HepG2 (cell line): ENCODE measurements at regions not wholly inside any gene's neighbourhood (a gene's known extent, or its start where the extent isn't known, plus 50 kb on each side); places are given as distances from the start of the nearest gene placed in this dataset.

ENCODE experiments used
- ATAC-seq: fragments of 200-7000 bp; cut with Tn5 transposase; 3 replicates; pipeline ENCODE4 v1.9.1; 2020; ENCODE audit warnings: mild to moderate bottlenecking, moderate library complexity
- BruUV-seq: library from RNA; stranded (reverse); fragments of 400-500 nt; replicated peaks from 2 replicates; lab custom pipeline; 2021; lab: Mats Ljungman, UMichigan
- CTCF ChIA-PET: fragments of 300-600 bp; formaldehyde crosslinking; extraction: SDS; loops from one replicate; lab custom pipeline; 2021; ENCODE audit warnings: low total read pairs, inconsistent platforms, low intra/inter-chr PET ratio; lab: Yijun Ruan, JAX
- POLR2A ChIA-PET: fragments of 350-600 bp; sonication (Branson Sonifier 250); formaldehyde crosslinking; loops from one replicate; lab custom pipeline; 2020; ENCODE audit warnings: antibody characterized with exemption, inconsistent platforms; lab: Yijun Ruan, JAX
- DNase-seq: peaks from one replicate; pipeline ENCODE4 v3.0.0-alpha.2; 2015; ENCODE audit warnings: low spot score
- FAIRE-seq: peaks from 3 replicates; lab custom pipeline; 2011; peaks lifted over from hg19 to GRCh38; lab: Jason Lieb, UNC
- H2AFZ ChIP-seq: one replicate; pipeline ENCODE4 v1.6.1; 2011; ENCODE audit warnings: low read length, inconsistent platforms
- H3K27ac ChIP-seq: fragments of 300-600 bp; 3 replicates; pipeline ENCODE4 v1.8.0; 2011; ENCODE audit warnings: mixed run types, mild to moderate bottlenecking, mixed read lengths, low read length, inconsistent platforms; ENCODE audit not compliant: insufficient read depth; ENCODE audit errors: extremely low read length
- H3K27me3 ChIP-seq, 2 experiments: fragments of 200-600 bp in 1 of 2; 2 replicates in 1 of 2; 3 replicates in 1 of 2; pipeline versions ENCODE4 v1.6.0 to v1.8.0; 2011; ENCODE audit warnings: low read length in 2 of 2, mild to moderate bottlenecking in 2 of 2, moderate library complexity in 2 of 2, inconsistent platforms in 1 of 2; ENCODE audit not compliant: insufficient read depth in 2 of 2, control insufficient read depth in 1 of 2
- H3K36me3 ChIP-seq, 2 experiments: fragments of 200-600 bp in 1 of 2; replicated peaks in 1 of 2; 2 replicates in 1 of 2; 3 replicates in 1 of 2; pipeline versions ENCODE4 v1.5.1 to v1.8.0; 2011; ENCODE audit warnings: low read length in 2 of 2, inconsistent platforms in 1 of 2; ENCODE audit not compliant: insufficient read depth in 2 of 2, control insufficient read depth in 1 of 2
- H3K4me1 ChIP-seq: 2 replicates; pipeline ENCODE4 v1.5.1; 2012; ENCODE audit warnings: low read length, inconsistent platforms; ENCODE audit not compliant: insufficient read depth
- H3K4me2 ChIP-seq: 2 replicates; pipeline ENCODE4 v1.6.0; 2011; ENCODE audit warnings: low read depth, low read length, inconsistent platforms
- H3K4me3 ChIP-seq, 3 experiments: fragments of 200-600 bp in 1 of 3; sonication (generic), shearing (Covaris generic) in 1 of 3; replicated peaks in 1 of 3; 2 replicates each; pipeline ENCODE4 v1.5.1; 2011 to 2016; ENCODE audit warnings: low read length in 3 of 3, inconsistent platforms in 2 of 3, low read depth in 2 of 3, mild to moderate bottlenecking in 2 of 3, control low read depth in 1 of 3, mixed read lengths in 1 of 3; ENCODE audit not compliant: insufficient read depth in 1 of 3
- H3K79me2 ChIP-seq: one replicate; pipeline ENCODE4 v1.6.1; 2011; ENCODE audit warnings: low read length, inconsistent platforms; ENCODE audit not compliant: insufficient read depth
- H3K9ac ChIP-seq: 2 replicates; pipeline ENCODE4 v1.6.0; 2011; ENCODE audit warnings: mild to moderate bottlenecking, low read depth, low read length, inconsistent platforms; ENCODE audit not compliant: insufficient read depth
- H3K9me3 ChIP-seq: 2 replicates; pipeline ENCODE4 v1.5.1; 2012; ENCODE audit warnings: mild to moderate bottlenecking, low read length
- H4K20me1 ChIP-seq: 2 replicates; pipeline ENCODE4 v1.6.0; 2011; ENCODE audit warnings: inconsistent platforms, mild to moderate bottlenecking, low read length, moderate library complexity; ENCODE audit not compliant: insufficient read depth
- PCBP1 ChIP-seq: fragments of 200-400 bp; formaldehyde crosslinking; IDR thresholded peaks from 2 replicates; pipeline ENCODE4 v1.6.1; 2017; ENCODE audit warnings: mild to moderate bottlenecking, low read depth, low read length, borderline replicate concordance
- RFX1 ChIP-seq: fragments of 450-650 bp; IDR thresholded peaks from 2 replicates; pipeline ENCODE4 v1.6.1; 2017
- TGIF2 ChIP-seq: IDR thresholded peaks from 2 replicates; pipeline ENCODE4 v1.6.1; 2016; ENCODE audit warnings: control low read depth, missing compliant biosample characterization
- XBP1 ChIP-seq: sonication (generic); formaldehyde crosslinking; IDR thresholded peaks from 2 replicates; pipeline ENCODE4 v1.5.0; 2020; ENCODE audit warnings: missing genetic modification reagents
- XRCC5 ChIP-seq: fragments of 200-400 bp; formaldehyde crosslinking; optimal IDR thresholded peaks from 2 replicates; pipeline ENCODE3; 2017; ENCODE audit warnings: mild to moderate bottlenecking, low read length
- ZNF552 ChIP-seq: sonication (generic); formaldehyde crosslinking; IDR thresholded peaks from 2 replicates; pipeline ENCODE4 v1.9.0; 2022; ENCODE audit warnings: missing genetic modification reagents, mild to moderate bottlenecking, borderline replicate concordance
- WGBS: methylation state at CpG from one replicate; pipeline ENCODE4 v1.1.6; 2017; ENCODE audit warnings: low lambda C conversion rate; 5-methylcytosine and 5-hydroxymethylcytosine counted together
- in situ Hi-C: cut with HindIII; loops from 2 replicates; pipeline ENCODE4 v1.10.0; 2017; ENCODE audit warnings: low pct_unique_long_range_greater_than_20kb; ENCODE audit not compliant: extremely low pct_ligation_motif_present
- intact Hi-C: fragments of 100-400 bp; cut with micrococcal nuclease; formaldehyde crosslinking; loops from one replicate; pipeline ENCODE4 v1.10.0; 2022; ENCODE audit not compliant: unreplicated experiment
- TF ChIP-seq, protein P1 (sequence below): sonication (generic); formaldehyde crosslinking; IDR thresholded peaks from 2 replicates; pipeline ENCODE4 v1.5.0; 2020; ENCODE audit warnings: missing genetic modification reagents

DNA sequence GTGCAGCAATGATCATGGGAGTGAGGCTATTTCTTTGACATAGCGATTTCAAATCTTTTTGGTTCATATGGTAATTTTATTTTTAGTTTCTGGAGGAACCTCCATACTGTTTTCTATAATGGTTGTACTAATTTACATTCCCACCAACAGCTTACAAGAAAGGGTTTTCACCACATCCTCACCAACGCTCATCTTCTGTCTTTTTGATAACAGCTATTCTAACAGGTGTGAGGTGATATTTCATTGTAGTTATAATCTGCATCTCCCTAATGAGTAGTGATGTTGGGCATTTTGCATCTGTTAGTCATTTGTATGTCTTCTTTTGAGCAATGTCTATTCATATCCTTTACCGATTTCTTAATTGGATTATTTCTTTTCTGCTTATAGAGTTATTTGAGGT, 75.0 kb upstream of the FHIP2A start:
- Histone ChIP-seq H3K9me3 (no peaks in the 10 kb centered on the region), H3K4me2 (no peak overlapping the region), H3K27me3 (no peaks in the 10 kb centered on the region; a peak in 1 of 5 replicates), H2AFZ (no peak overlapping the region), H3K79me2 (no peaks in the 10 kb centered on the region), H3K36me3 (no peaks in the 10 kb centered on the region), H3K4me3 (no peak overlapping the region), H3K27ac (no peak overlapping the region), H4K20me1 (no peaks in the 10 kb centered on the region), H3K9ac (no peak overlapping the region), H3K4me1 (no peaks in the 10 kb centered on the region)
- FAIRE-seq (no peak), DNase-seq (no peak), ATAC-seq (no peak)
- intact Hi-C loops (no loop called here), in situ Hi-C loops (no loop called here)
- WGBS, result 22% methylated on average over 3 of the region's 3 CpGs
- ChIA-PET POLR2A (no interaction called here), CTCF (no interaction called here)
- TF ChIP-seq XRCC5, result no peak
- TF ChIP-seq TGIF2 (CRISPR knock-in tag), result no peak
- BruUV-seq, result no TSS peak

DNA sequence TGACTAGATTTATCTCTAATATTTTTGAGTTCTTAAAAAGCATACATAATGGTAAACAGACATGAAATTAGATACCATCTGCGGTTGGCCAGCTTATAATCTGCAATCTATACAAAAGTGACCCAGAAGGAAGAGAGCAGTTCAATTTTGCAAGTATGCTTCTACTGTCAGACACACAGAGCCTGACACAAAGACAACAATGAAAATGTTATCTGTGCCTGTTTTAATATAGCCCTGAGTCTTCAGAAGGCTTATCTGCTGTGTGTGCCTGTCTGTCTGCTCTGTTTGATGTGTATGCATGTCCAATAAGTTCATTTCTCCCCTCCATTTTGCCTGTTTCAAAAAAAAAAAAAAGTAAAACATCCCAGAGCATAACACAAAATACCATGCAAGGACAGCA, 73.3 kb upstream of the FHIP2A start:
- Histone ChIP-seq H3K4me2 (no peak overlapping the region), H3K27me3 (no peaks in the 10 kb centered on the region; a peak in 1 of 5 replicates), H3K9ac (no peak overlapping the region), H3K79me2 (no peaks in the 10 kb centered on the region), H3K27ac (no peak overlapping the region), H3K4me1 (no peaks in the 10 kb centered on the region), H3K4me3 (no peak overlapping the region), H2AFZ (no peak overlapping the region), H3K9me3 (no peaks in the 10 kb centered on the region), H3K36me3 (no peaks in the 10 kb centered on the region), H4K20me1 (no peaks in the 10 kb centered on the region)
- ATAC-seq, result no peak
- CTCF ChIA-PET, result no interaction called here
- TF ChIP-seq ZNF552 (CRISPR knock-in tag) (no peak), PCBP1 (no peak), XBP1 (CRISPR knock-in tag) (no peak), RFX1 (no peak)
- TF ChIP-seq, protein P1, sequence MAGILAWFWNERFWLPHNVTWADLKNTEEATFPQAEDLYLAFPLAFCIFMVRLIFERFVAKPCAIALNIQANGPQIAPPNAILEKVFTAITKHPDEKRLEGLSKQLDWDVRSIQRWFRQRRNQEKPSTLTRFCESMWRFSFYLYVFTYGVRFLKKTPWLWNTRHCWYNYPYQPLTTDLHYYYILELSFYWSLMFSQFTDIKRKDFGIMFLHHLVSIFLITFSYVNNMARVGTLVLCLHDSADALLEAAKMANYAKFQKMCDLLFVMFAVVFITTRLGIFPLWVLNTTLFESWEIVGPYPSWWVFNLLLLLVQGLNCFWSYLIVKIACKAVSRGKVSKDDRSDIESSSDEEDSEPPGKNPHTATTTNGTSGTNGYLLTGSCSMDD, result no peak
- POLR2A ChIA-PET, result no interaction called here
- in situ Hi-C loops, result no loop called here
- intact Hi-C loops, result no loop called here
- WGBS, result 30% methylated on average over 1 of the region's 1 CpG
- no peak for DNase-seq
- no peak for FAIRE-seq
- no TSS peak for BruUV-seq
